Sigmoid colon (tissue), 4 donors: ENCODE measurements at regions not wholly inside any gene's neighbourhood (a gene's known extent, or its start where the extent isn't known, plus 50 kb on each side); places are given as distances from the start of the nearest gene placed in this dataset.

ENCODE experiments used
- CTCF ChIP-seq, 4 experiments: fragments of 450-650 bp in 3 of 4; fragments of 200-600 bp in 1 of 4; IDR thresholded peaks; one replicate each; pipeline ENCODE4 v1.5.1; 2016 to 2019; ENCODE audit warnings: antibody characterized with exemption in 4 of 4, mild to moderate bottlenecking in 3 of 4, moderate library complexity in 2 of 4
- EP300 ChIP-seq, 4 donors: sonication (generic); formaldehyde crosslinking; IDR thresholded peaks; one replicate each; pipeline ENCODE4 v1.6.1; 2017; ENCODE audit warnings: antibody characterized with exemption in 4 of 4
- POLR2A ChIP-seq, 2 donors: fragments of 450-650 bp; IDR thresholded peaks; one replicate each; pipeline ENCODE4 v1.6.1; 2016; ENCODE audit warnings: antibody characterized with exemption in 2 of 2, mild to moderate bottlenecking in 2 of 2, moderate library complexity in 2 of 2

GRCh38 chr7:56218510-56218909 lies 102.3 kb upstream of the NUPR2 start:
- no peak for TF ChIP-seq POLR2A (IDR thresholded peaks at IDR 0.05)
- TF ChIP-seq CTCF (IDR thresholded peaks at IDR 0.05), result no peak
- TF ChIP-seq EP300 (IDR thresholded peaks at IDR 0.05), result no peak
